CD4-positive, alpha-beta T cell (primary cell): ENCODE measurements at regions not wholly inside any gene's neighbourhood (a gene's known extent, or its start where the extent isn't known, plus 50 kb on each side); places are given as distances from the start of the nearest gene placed in this dataset.

Experiments used
- ATAC-seq: fragments of 200-7000 bp; cut with Tn5 transposase; one replicate; pipeline ENCODE4 v1.10.0; 2022; ENCODE audit warnings: mild to moderate bottlenecking; ENCODE audit not compliant: poor library complexity
- CTCF ChIA-PET: fragments of 350-600 bp; sonication (Branson Sonifier 250); formaldehyde crosslinking; loops from one replicate; lab custom pipeline; 2021; ENCODE audit warnings: antibody characterized with exemption, inconsistent platforms; lab: Charles Lee
- POLR2A ChIA-PET: fragments of 350-600 bp; sonication (Branson Sonifier 250); formaldehyde crosslinking; loops from one replicate; lab custom pipeline; 2021; ENCODE audit warnings: antibody characterized with exemption, inconsistent platforms; lab: Charles Lee
- DNase-seq, 14 experiments: peaks; one replicate each; pipeline ENCODE4 v3.0.0-alpha.2; 2013 to 2020; ENCODE audit warnings: mixed read lengths in 2 of 14
- H3K27ac ChIP-seq, 2 donors: one replicate each; pipeline versions ENCODE4 v1.5.1 to v1.7.0; 2013; ENCODE audit warnings: low read length in 2 of 2, low read depth in 1 of 2, mild to moderate bottlenecking in 1 of 2
- H3K27me3 ChIP-seq, 2 experiments: 1 replicate in 1 of 2; 2 replicates in 1 of 2; pipeline versions ENCODE4 v1.6.1 to v1.7.0; 2013; ENCODE audit warnings: low read length in 2 of 2, control low read depth in 1 of 2, mild to moderate bottlenecking in 1 of 2, moderate library complexity in 1 of 2; ENCODE audit not compliant: insufficient read depth in 2 of 2, control insufficient read depth in 1 of 2
- H3K36me3 ChIP-seq: one replicate; pipeline ENCODE4 v1.6.1; 2013; ENCODE audit warnings: low read length, control low read depth; ENCODE audit not compliant: insufficient read depth
- H3K4me1 ChIP-seq: one replicate; pipeline ENCODE4 v1.6.1; 2013; ENCODE audit warnings: low read length, control low read depth; ENCODE audit not compliant: insufficient read depth
- H3K4me3 ChIP-seq: one replicate; pipeline ENCODE4 v1.5.1; 2013; ENCODE audit warnings: mild to moderate bottlenecking, low read length, moderate library complexity
- H3K9me3 ChIP-seq, 2 experiments: 1 replicate in 1 of 2; 2 replicates in 1 of 2; pipeline versions ENCODE4 v1.6.1 to v1.7.0; 2013; ENCODE audit warnings: low read length in 2 of 2, mild to moderate bottlenecking in 2 of 2, control low read depth in 1 of 2, moderate library complexity in 1 of 2; ENCODE audit not compliant: control insufficient read depth in 1 of 2, insufficient read depth in 1 of 2
- H3K27ac Mint-ChIP-seq: one replicate; pipeline ENCODE4 v1.8.0; 2020; ENCODE audit warnings: mixed read lengths
- H3K27me3 Mint-ChIP-seq: one replicate; pipeline ENCODE4 v1.8.0; 2021; ENCODE audit warnings: mixed read lengths
- H3K36me3 Mint-ChIP-seq: one replicate; pipeline ENCODE4 v1.8.0; 2021; ENCODE audit warnings: low read depth, mixed read lengths
- H3K4me1 Mint-ChIP-seq: one replicate; pipeline ENCODE4 v1.8.0; 2021; ENCODE audit warnings: low read depth, mixed read lengths
- H3K4me3 Mint-ChIP-seq: one replicate; pipeline ENCODE4 v1.8.0; 2020; ENCODE audit warnings: mild to moderate bottlenecking, mixed read lengths
- H3K9me3 Mint-ChIP-seq: one replicate; pipeline ENCODE4 v1.8.0; 2020; ENCODE audit warnings: mixed read lengths
- CTCF ChIP-seq: fragments of 200-600 bp; IDR thresholded peaks from one replicate; pipeline ENCODE4 v1.8.0; 2022; ENCODE audit warnings: antibody characterized with exemption, mild to moderate bottlenecking
- intact Hi-C, 2 experiments: fragments of 100-400 bp; cut with DNase I in 1 of 2; cut with micrococcal nuclease in 1 of 2; formaldehyde crosslinking; loops; one replicate each; pipeline versions ENCODE4 v1.15.1 to v1.9.0; 2023 to 2025; cut with DNase I, micrococcal nuclease

GRCh38 chr5:61840361-61840760 is 465.6 kb upstream of the KIF2A start:
- ChIA-PET CTCF (interaction anchor here (0.7 kb wide), 1 partner anchor 23 kb away, joined by 3 read pairs; no protein-coding TSS in a partner anchor), POLR2A (no interaction called here)
- no peaks in the 10 kb centered on the region for H3K4me1 Mint-ChIP-seq
- no peak for TF ChIP-seq CTCF
- Histone ChIP-seq H3K27me3 (peaks cover 0 to 3% of the 10 kb centered on the region in 2 experiments), H3K9me3 (no peaks in the 10 kb centered on the region), H3K36me3 (no peaks in the 10 kb centered on the region), H3K4me1 (no peaks in the 10 kb centered on the region), H3K4me3 (no peak overlapping the region), H3K27ac (no peak overlapping the region)
- H3K4me3 Mint-ChIP-seq: no peak overlapping the region
- DNase-seq: no peak
- H3K27ac Mint-ChIP-seq: no peak overlapping the region
- peaks cover 10% of the 10 kb centered on the region for H3K27me3 Mint-ChIP-seq
- no peak for ATAC-seq
- intact Hi-C loops: no loop called here
- peaks cover 2% of the 10 kb centered on the region for H3K9me3 Mint-ChIP-seq
- H3K36me3 Mint-ChIP-seq: no peaks in the 10 kb centered on the region

- ChIA-PET POLR2A (no interaction called here), CTCF (no interaction called here)
- no peaks in the 10 kb centered on the region for H3K36me3 Mint-ChIP-seq
Observed at GRCh38 chr5:61842840-61843239, 463.2 kb upstream of the KIF2A start.

GRCh38 chr5:61850696-61851095 is 455.3 kb upstream of the KIF2A start:
- no peaks in the 10 kb centered on the region for H3K9me3 ChIP-seq
- Mint-ChIP-seq H3K4me1 (no peaks in the 10 kb centered on the region), H3K27ac (no peak overlapping the region), H3K4me3 (no peak overlapping the region), H3K9me3 (peaks cover 4% of the 10 kb centered on the region), H3K36me3 (no peaks in the 10 kb centered on the region), H3K27me3 (no peaks in the 10 kb centered on the region)
- intact Hi-C loops: no loop called here
- no peaks in the 10 kb centered on the region for H3K27me3 ChIP-seq
- H3K4me1 ChIP-seq: no peaks in the 10 kb centered on the region
- no peak overlapping the region for H3K4me3 ChIP-seq
- CTCF ChIA-PET: no interaction called here
- no peaks in the 10 kb centered on the region for H3K36me3 ChIP-seq
- ATAC-seq (no peak), DNase-seq (no peak)
- POLR2A ChIA-PET: no interaction called here
- H3K27ac ChIP-seq: no peak overlapping the region
- TF ChIP-seq CTCF: no peak

More at GRCh38 chr5:61842840-61843239, 463.2 kb upstream of the KIF2A start:
- Histone ChIP-seq H3K4me3 (no peak overlapping the region), H3K36me3 (no peaks in the 10 kb centered on the region), H3K4me1 (no peaks in the 10 kb centered on the region), H3K27me3 (peaks cover 0 to 3% of the 10 kb centered on the region in 2 experiments), H3K9me3 (no peaks in the 10 kb centered on the region), H3K27ac (no peak overlapping the region)
- H3K4me3 Mint-ChIP-seq: no peak overlapping the region
- TF ChIP-seq CTCF: no peak
- intact Hi-C loops: no loop called here
- H3K9me3 Mint-ChIP-seq: peaks cover 2% of the 10 kb centered on the region
- H3K27me3 Mint-ChIP-seq: peaks cover 7% of the 10 kb centered on the region
- DNase-seq (no peak), ATAC-seq (no peak)
- H3K27ac Mint-ChIP-seq: no peak overlapping the region
- no peaks in the 10 kb centered on the region for H3K4me1 Mint-ChIP-seq
